Neural progenitor cell (in vitro differentiated cells): ENCODE measurements at regions not wholly inside any gene's neighbourhood (a gene's known extent, or its start where the extent isn't known, plus 50 kb on each side); places are given as distances from the start of the nearest gene placed in this dataset.

Source experiments
- EZH2 ChIP-seq: fragments of 200-600 bp; sonication (generic); IDR thresholded peaks from 2 replicates; pipeline ENCODE4 v1.6.1; 2017; ENCODE audit warnings: antibody characterized with exemption, mild to moderate bottlenecking, moderate library complexity
- TF ChIP-seq, protein P1 (sequence below): fragments of 200-600 bp; sonication (generic); IDR thresholded peaks from 2 replicates; pipeline ENCODE4 v1.5.1; 2017; ENCODE audit warnings: antibody characterized with exemption, mild to moderate bottlenecking

GRCh38 chr4:138802499-138802898 lies 213.1 kb upstream of the NOCT start:
- TF ChIP-seq, protein P1, sequence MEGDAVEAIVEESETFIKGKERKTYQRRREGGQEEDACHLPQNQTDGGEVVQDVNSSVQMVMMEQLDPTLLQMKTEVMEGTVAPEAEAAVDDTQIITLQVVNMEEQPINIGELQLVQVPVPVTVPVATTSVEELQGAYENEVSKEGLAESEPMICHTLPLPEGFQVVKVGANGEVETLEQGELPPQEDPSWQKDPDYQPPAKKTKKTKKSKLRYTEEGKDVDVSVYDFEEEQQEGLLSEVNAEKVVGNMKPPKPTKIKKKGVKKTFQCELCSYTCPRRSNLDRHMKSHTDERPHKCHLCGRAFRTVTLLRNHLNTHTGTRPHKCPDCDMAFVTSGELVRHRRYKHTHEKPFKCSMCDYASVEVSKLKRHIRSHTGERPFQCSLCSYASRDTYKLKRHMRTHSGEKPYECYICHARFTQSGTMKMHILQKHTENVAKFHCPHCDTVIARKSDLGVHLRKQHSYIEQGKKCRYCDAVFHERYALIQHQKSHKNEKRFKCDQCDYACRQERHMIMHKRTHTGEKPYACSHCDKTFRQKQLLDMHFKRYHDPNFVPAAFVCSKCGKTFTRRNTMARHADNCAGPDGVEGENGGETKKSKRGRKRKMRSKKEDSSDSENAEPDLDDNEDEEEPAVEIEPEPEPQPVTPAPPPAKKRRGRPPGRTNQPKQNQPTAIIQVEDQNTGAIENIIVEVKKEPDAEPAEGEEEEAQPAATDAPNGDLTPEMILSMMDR: no peak
- no peak for TF ChIP-seq EZH2
